HG03045 (cell line): ENCODE measurements at regions not wholly inside any gene's neighbourhood (a gene's known extent, or its start where the extent isn't known, plus 50 kb on each side); places are given as distances from the start of the nearest gene placed in this dataset.
"Not testable (repeated sequence)": the region's sequence is repeated elsewhere in the genome, so short reads cannot be mapped to it uniquely, and the experiment has no call there.

Experiments
- ATAC-seq: cut with Tn5 transposase; IDR thresholded peaks from one replicate; pipeline ENCODE4 v1.9.1; 2021; ENCODE audit warnings: mild to moderate bottlenecking, moderate library complexity; ENCODE audit not compliant: unreplicated experiment

DNA sequence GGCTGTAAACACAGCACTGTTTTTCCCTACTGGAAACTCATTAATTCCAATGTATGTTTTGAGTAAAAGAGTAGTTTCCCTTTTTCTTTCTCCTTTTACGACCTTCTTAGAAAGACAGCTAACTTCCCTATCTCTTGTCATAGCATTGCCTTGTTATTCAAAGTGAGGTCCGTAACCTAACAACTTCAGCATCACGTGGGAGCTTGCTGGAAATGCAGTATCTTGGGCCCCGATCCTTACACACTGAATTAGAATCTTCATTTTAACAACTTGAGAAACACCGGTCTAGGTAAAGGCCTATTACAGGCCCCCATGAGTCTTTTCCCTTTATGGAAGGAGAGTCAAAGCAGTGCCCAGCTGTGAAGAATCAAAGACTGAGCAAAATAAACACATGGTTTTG, 230.7 kb upstream of the PRKD1 start:
- no peak for ATAC-seq

DNA sequence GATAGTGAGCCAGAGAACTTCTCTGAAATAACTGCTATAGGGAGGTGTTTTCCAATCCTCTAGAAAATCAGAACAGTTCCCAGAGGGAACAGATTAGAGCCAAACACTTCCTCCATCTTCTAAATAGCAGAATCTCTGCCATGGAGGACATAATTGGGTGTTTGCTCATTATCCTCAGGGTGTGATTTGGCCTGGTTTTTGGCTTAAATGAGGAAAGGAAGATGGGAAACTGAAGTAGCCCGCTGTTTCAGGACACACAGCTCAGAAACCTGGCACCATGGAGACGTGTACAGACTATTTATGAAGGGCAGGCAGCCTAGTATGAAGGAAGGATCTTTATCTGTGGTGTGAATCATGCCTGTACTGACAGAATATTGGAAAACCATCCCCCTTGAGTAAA, 231.7 kb upstream of the PRKD1 start:
- ATAC-seq = no peak

DNA sequence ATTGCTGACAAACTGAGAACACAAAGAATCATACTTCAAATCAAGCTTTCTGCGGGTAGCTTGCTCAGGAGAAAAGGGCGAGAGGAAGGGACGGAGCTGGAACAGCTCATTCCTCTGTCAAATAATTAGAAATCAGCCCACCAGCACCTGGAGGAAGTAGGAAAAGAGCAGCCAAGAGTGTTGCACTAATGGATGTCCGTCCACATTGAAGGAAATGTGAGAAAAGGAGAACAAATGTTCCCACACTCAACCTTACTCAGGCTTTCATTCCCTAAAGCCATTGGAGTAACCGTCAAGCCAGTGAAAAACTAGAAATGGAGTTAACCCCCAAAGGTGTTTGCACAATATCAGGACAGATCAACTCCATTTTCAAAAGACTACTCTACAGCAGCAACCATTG, 233.0 kb upstream of the PRKD1 start:
- ATAC-seq = no peak

DNA sequence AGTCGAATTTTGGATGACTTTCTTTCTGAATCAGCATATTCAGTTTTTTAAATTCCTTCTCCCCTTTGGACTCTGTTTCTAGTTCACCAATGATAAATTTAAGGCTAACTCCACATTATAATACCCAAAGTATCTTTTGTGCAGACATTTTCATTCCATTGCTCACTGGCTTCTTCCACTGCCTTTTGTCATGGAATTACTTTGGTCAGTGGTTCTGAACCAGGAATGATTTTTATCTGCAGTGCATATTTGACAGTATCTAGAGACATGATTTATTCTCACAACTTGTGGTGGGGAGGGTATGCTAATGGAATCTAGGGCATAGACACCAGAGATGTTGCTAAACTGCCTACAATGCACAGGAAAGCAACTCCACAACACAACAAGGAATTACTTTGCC, 234.4 kb upstream of the PRKD1 start:
- ATAC-seq = no peak

DNA sequence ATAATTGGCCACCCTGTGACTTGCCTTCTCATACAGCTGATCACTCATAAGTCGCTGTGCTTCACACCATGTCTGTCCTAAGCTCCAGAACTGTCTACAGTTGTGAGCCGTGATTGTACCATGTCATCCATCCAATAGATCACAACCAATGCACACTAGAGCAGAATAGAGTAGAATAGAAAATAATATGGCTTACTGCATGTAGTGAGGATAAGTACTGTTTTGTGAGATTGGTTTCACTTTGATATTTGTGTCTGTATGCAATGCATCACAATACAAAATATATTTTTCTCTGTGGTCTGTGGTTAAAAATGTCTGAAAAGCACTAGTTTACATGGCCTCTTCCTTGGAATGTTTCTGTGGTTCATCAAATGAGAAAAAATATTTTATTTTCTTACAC, 237.6 kb upstream of the PRKD1 start:
- ATAC-seq = no peak

DNA sequence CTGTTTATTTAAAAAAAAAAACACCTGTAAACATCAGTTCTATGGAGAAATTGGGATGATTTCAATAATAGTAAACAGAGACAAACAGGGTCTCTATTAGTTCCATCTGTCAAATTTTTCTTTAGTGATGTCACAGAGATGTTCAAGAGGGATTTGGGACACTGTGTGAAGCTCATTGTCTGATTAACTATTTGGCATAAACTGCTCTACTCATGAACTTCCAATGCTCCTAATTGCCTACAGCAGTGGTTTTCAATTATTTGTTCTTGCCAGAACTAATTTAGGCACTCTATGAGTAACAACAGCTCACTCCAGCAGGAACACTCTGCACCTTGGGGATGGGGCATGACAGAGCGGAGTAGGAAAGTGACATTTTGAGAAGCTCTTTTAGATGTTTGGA, 250.1 kb upstream of the PRKD1 start:
- ATAC-seq = no peak

DNA sequence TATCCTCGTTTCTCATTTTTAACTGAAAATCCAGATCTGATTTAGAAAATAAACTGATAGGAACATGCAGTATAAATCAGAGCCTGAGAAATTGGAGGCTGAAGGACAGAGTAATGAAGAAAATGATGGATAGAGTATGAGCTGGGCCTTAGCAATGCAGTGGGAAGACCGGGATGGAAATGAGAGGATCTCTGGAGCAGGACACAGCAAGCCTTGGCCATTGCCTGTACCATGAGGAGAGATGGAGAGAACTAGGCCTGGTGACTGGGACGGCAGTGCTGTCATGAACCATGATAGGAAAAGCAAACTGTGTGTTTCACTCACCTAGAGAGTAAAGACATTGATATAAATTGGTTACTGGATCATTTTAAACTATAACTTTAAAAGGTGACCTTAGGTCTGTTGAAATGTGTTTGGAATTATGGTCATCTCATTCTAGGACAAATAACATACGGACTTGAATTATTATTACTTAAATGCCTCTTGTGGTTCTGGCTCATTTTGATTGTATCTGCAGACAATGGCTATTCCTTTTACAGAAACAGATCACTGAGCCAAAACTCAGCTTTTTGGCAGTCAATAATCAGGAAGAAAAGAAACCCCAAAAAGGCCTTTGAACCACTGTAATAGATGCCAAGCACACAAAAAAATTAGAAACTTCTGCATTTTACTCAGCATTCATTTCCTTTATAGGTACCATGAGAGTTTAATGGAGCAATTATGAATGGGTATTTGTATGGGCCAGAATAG, 251.9 kb upstream of the PRKD1 start:
- no peak for ATAC-seq

DNA sequence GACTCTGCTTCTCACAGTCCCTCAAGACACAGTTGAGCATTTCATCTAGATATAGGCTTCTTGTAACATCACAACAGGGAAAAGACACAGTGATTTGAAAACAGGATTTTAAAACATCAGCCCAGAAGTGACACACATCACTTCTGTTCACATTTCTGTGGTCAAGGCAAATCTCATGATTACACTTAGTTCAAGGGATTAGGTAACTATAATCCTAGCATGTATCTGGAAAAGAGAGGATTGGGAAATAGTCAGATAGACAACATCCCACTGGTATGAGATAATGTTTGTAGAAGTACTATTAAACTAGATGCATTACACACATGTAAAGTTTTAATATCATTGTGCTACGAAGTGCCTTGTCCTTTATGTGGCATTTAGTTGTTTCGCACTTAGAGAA, 252.6 kb upstream of the PRKD1 start:
- ATAC-seq = no peak

DNA sequence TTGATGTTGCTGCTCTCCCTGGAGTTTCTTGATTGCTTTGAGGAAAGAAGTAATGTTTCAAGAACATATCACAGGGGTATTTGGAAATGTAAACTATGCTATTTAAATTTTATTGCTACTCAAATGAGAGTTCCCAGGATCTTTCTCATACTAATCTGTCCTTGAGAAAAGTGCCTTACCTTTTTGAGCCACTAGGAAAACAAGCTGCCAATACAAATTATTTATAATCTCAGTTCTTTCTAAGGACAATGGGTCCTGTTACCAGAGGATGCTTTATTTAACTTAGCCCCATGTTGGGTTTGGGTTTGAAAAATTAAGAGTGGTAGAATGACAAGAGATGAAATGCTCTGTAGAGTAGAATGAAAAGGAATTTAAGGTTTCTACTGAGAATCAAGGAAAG, 258.2 kb upstream of the PRKD1 start:
- no peak for ATAC-seq

DNA sequence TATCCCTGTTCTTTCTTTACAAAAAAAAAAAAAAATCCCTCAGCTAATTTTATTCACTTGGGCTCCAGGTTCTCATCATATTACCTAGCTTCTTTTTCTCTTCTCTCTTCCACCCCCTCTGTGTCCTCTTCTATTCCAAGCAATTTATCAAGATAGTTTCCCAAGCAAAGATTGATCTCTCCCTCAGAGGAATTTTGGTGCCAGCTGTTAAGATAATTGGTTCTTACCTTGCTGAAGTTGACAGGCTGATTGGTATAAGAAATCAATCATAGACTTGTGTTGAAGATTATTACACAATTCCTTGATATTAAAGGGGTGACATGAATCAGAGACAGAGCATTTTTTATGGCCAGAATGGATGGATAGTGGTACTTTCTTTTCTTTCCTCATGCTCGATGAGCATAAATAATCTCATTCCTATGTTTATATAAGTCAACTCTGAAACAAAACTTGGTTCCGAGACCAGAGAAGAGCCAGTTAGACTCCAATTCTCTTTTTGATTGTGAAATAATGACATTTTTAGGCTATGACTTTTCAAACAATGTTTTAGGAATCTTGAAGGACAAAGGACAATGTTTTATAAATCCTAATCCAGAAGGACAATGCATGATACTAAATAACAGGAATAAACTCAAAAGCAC, 264.1 kb upstream of the PRKD1 start:
- no peak for ATAC-seq

DNA sequence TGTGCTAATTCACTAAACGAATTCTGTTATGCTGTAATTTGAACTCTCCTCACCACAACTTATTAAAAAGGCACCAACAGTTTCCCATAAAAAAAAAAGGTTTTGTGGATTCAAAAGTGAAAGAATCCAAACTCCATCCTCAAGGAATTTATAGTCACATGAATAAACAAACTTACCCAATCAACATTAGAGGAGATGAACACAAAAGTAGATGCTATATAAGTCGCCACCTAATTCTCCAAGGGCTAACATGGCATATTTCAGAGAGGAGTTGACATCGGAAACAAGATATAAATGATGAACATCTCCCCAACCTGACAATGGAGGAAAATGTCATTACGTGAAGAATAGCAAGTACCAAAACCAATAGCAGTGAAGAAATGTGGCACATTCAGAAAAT, 265.5 kb upstream of the PRKD1 start:
- ATAC-seq = no peak

DNA sequence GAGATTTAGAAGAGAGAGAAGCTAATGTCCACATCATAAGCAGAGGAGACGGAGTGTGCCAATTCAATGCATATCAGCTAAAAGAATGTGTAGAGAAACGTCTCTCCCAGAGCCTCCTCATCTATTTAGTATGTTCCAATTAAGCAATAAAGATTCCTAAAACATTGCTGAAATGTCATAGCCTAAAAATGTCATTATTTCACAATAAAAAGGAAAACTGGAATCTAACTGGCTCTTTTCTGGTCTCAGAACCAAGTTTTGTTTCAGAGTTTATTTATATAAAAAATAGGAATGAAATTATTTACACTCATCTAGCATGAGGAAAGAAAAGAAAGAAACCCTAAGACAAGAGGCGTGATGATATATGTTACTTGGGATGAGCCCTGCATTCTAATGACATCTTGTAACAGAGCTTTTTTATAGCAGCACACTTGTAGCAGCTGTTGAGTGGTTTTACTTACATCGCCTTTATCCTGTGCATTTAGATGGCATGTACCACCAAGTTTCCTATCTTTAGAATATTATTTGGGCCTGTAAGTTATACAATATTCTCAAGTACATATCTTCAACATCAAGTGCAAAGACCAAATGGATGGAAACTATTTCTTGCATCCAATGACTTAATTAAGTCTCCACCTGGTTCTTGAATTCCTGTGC, 266.3 kb upstream of the PRKD1 start:
- no peak for ATAC-seq

DNA sequence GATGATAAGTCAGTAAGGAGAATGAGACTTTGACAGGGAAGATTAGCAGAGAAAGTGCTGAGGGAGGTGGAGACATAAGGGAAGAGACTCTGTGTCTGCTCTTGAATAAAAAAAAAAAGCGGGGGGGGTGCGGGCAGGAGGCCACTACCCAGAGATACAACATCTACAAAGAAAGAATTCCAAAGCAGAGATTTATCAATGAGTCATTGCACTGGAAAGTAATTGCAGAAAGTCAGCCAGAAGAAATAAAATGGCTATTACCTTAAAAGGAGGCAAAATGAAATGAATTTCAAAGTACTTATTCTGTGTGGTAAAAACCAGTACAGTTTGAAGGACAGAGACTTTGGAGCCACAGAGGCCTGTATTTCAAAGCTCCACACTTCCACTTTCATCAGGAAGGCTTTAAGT, 267.1 kb upstream of the PRKD1 start:
- no peak for ATAC-seq

DNA sequence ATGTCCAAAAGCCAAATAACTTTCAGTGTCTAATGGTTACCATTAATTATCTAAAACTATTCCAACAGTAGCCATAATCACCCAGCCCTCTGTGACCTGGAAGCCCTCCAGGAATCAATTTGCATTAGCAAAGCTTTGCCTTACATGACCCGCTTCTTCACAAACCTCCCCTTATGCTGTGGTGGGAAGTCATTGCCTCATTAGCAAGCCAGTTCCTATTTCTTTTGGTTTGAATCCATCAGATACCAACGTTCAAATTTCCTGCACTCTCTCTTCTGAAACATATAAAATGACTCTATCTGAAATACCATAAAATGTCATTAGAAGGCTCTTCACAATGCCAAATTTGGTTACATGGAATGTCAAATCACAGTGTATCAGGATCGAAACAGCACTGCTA, 268.3 kb upstream of the PRKD1 start:
- ATAC-seq = no peak

DNA sequence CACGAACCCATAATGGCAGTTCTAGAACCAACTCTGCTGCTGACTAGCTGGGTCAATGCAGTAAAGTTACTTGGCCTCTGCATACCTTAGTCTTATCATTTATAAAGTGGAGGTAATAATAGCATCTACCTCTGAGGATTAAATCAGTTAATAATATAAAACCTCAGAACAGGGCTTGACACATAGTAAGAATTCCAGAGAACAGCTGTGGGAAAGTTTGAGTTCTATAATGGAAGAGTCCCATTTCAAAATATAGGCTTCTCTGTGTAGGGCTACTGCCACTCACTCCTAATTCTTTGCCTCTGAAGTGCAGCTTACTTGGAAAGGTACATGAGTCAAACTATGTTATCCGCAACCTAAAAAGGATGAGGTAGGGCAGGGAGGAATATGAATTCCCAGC, 269.2 kb upstream of the PRKD1 start:
- ATAC-seq = no peak

DNA sequence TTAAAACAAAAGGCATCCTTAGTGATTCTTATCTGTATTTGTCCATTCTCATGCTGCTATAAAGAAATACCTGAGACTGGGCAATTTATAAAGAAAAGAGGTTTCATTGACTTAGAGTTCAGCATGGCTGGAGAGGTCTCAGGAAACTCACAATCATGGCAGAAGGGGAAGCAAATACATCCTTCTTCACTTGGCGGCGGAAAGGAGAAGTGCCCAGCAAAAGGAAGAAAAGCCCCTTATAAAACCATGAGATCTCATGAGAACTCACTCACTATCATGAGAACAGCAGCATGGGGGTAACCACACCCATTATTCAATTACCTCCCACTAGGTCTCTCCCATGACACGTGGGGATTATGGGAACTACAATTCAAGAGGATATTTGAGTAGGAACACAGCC, 271.1 kb upstream of the PRKD1 start:
- not testable (repeated sequence) for ATAC-seq

DNA sequence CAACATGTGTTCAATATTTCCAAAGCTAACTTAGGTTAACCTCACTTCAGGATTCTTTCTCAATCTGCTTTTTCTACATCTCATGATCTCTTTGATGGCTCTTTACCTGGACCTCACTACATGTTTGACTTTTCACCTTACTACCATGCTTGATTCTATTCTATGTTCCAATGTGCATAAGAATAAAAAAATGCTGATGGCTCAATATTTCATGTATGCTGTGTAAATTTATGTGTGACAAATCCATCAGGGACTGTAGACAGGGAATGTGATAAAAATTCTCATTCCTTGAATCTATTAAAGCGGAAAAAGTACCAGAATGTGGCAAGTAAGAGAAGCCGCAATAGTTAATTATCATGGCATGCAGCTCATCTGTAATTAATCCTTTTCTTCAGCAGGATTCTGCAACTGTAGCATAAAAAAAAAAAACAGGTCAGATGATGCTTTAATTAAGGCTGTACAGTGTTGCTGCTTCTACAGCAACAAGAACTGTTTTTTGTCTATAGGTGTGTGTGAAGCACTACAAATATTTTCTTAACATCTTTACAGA, 276.9 kb upstream of the PRKD1 start:
- no peak for ATAC-seq

DNA sequence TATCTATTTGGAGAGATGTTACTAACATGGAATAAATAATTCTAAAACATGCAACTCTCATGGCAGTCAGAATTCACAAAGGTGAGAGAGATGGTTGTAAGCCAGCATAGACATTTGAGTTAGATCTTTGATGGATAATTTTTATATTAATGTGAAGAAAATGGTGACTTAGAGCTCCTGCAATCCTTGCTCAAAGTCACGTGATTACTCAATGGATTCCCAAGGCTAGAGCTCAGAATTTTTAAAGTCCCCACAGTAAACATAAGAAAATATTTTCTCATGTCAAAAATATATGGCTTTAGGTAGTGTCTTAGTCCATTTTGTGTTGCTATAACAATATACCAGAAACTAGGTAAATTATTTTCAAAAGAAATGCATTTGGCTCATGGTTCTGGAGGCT, 281.5 kb upstream of the PRKD1 start:
- ATAC-seq = no peak

DNA sequence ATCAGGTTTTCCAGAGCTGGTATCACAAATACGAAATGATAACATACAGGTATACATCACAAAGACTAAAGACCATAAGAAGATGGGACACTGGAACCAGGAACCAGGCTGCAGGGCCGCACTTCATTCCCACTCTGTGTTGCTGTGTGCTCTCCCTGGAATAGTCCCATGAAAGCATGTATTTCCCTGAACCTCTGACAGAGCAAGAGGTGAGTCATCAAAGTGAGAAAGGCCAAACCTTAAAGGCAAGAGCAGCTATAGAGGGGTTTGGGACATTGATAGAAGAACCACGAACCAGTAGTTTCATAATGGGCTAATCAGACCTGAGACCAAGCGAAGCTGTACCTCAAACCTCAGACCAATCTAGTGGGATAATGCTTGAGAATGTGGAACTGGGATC, 283.0 kb upstream of the PRKD1 start:
- no peak for ATAC-seq

DNA sequence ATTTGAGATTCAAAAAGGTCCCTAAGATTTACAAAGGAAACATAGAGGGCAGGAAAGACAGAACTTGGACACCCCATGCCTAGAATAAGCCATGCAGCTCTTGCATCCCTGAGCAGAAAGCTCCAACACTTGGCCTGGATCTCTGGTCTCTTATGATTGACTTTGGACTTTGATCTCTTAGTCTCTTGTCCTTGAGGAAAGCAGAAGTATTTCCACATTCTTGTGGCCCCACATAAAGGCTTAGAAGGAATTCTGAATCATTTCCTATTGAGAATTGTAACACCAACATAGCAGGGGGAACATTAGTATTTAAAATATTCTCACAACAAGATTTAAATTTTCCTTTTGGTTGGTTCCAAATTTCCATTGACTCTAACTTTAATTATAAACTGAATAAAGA, 283.7 kb upstream of the PRKD1 start:
- ATAC-seq = no peak

DNA sequence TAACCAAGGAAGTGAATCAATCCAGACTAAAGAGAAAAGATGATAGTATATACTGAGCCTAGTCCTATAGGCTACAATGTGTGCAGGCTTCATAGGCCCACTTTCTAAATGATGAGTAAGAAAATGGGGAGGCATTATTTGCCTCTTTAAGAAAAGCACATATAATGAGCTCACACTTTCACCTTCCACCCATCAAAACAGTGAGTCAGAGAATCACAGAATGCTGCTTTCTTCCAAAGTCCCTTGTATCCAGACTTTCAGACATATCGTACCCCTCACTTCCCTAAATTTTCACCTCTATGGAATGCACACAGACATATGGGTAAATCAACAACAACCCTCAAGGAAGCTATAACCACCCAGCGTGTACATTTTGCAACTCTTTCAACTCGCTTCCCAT, 286.4 kb upstream of the PRKD1 start:
- ATAC-seq = no peak

DNA sequence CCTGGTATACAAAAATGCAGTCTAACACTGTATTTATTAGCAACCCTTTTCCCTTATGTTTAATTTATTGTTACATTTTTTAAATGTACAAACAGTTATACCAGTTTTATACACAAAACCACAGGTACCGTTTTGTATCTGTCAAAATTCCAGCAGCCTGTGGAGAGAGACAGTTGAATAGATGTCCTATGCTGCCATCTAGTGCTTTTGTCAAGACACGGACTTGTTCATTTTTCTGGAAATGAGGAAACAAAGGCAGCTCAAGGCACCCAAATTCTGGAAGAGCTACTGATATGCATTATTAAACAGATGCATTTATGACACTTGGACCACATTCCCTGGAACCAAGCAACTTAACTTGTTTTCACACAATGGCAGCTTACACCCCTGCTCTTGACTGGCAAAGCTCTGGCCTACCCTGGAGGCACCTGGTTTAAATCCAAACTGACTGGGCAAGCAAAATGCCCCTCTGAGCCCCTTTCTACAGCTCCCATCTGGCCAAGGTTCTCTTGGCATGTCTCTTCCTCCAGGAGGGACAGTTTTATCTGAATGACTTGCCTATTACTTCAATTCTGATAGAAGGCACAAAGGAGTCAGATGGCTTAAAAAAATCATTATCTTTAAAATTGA, 286.9 kb upstream of the PRKD1 start:
- no peak for ATAC-seq
